Activated T-cell treated with anti-CD3 and anti-CD28 coated beads, Interleukin-2, amount 50 U/mL, for 72 hours (primary cell): ENCODE measurements at regions not wholly inside any gene's neighbourhood (a gene's known extent, or its start where the extent isn't known, plus 50 kb on each side); places are given as distances from the start of the nearest gene placed in this dataset.

Source experiments
- ATAC-seq, 2 donors: fragments of 150-1000 bp; cut with Tn5 transposase; replicated peaks in 1 of 2; 2 replicates each; pipeline ENCODE4 v1.10.0; 2021; ENCODE audit warnings: moderate library complexity in 2 of 2, mild to moderate bottlenecking in 1 of 2
- DNase-seq, 2 donors: peaks; one replicate each; pipeline ENCODE4 v3.0.0; 2021 to 2022; ENCODE audit warnings: mixed read lengths in 1 of 2
- H3K27ac Mint-ChIP-seq: one replicate; pipeline ENCODE4 v1.8.0; 2022; ENCODE audit warnings: mild to moderate bottlenecking, moderate library complexity, mixed read lengths
- H3K27me3 Mint-ChIP-seq: one replicate; pipeline ENCODE4 v1.8.0; 2022; ENCODE audit warnings: low read depth, mixed read lengths
- H3K36me3 Mint-ChIP-seq, 2 donors: one replicate each; pipeline ENCODE4 v1.8.0; 2022; ENCODE audit warnings: mixed read lengths in 2 of 2, mild to moderate bottlenecking in 1 of 2; ENCODE audit not compliant: insufficient read depth in 2 of 2
- H3K4me1 Mint-ChIP-seq: one replicate; pipeline ENCODE4 v1.8.0; 2022; ENCODE audit warnings: low read depth, mixed read lengths
- H3K4me3 Mint-ChIP-seq, 2 donors: one replicate each; pipeline ENCODE4 v1.8.0; 2022; ENCODE audit warnings: mild to moderate bottlenecking in 2 of 2, mixed read lengths in 2 of 2, moderate library complexity in 2 of 2
- H3K9me3 Mint-ChIP-seq, 2 donors: one replicate each; pipeline ENCODE4 v1.8.0; 2022; ENCODE audit warnings: mixed read lengths in 2 of 2

GRCh38 chr18:38427234-38427633, 861.6 kb upstream of the CELF4 start:
- DNase-seq, result no peak
- H3K36me3 Mint-ChIP-seq, result no peaks in the 10 kb centered on the region
- no peak overlapping the region for H3K4me3 Mint-ChIP-seq

GRCh38 chr18:38421872-38422615, 856.4 kb upstream of the CELF4 start:
- H3K9me3 Mint-ChIP-seq, result peaks cover 0 to 6% of the 10 kb centered on the region in 2 donors
- no peak for DNase-seq
- no peaks in the 10 kb centered on the region for H3K27me3 Mint-ChIP-seq

More at GRCh38 chr18:38427234-38427633, 861.6 kb upstream of the CELF4 start:
- no peaks in the 10 kb centered on the region for H3K27me3 Mint-ChIP-seq
- no peaks in the 10 kb centered on the region for H3K9me3 Mint-ChIP-seq
- no peaks in the 10 kb centered on the region for H3K4me1 Mint-ChIP-seq
- H3K27ac Mint-ChIP-seq, result no peak overlapping the region
- no peak for ATAC-seq

GRCh38 chr18:38421021-38421420, 855.4 kb upstream of the CELF4 start:
- DNase-seq, result no peak
- peaks cover 0 to 6% of the 10 kb centered on the region in 2 donors for H3K9me3 Mint-ChIP-seq
- no peak for ATAC-seq
- H3K27me3 Mint-ChIP-seq, result no peaks in the 10 kb centered on the region
- no peak overlapping the region for H3K27ac Mint-ChIP-seq
- no peak overlapping the region for H3K4me3 Mint-ChIP-seq
- H3K4me1 Mint-ChIP-seq, result no peaks in the 10 kb centered on the region
- no peaks in the 10 kb centered on the region for H3K36me3 Mint-ChIP-seq

More at GRCh38 chr18:38421872-38422615, 856.4 kb upstream of the CELF4 start:
- ATAC-seq, result no peak
- Mint-ChIP-seq H3K4me3 (no peak overlapping the region), H3K36me3 (no peaks in the 10 kb centered on the region), H3K4me1 (no peaks in the 10 kb centered on the region), H3K27ac (no peak overlapping the region)

- ATAC-seq (no peak), DNase-seq (no peak)
- Mint-ChIP-seq H3K27me3 (no peaks in the 10 kb centered on the region), H3K4me1 (no peaks in the 10 kb centered on the region), H3K9me3 (peaks cover 0 to 6% of the 10 kb centered on the region in 2 donors), H3K27ac (no peak overlapping the region), H3K4me3 (no peak overlapping the region), H3K36me3 (no peaks in the 10 kb centered on the region)
Measured at GRCh38 chr18:38420611-38421010, 855.0 kb upstream of the CELF4 start.

- H3K4me1 Mint-ChIP-seq, result no peaks in the 10 kb centered on the region
- H3K4me3 Mint-ChIP-seq, result no peak overlapping the region
- H3K9me3 Mint-ChIP-seq, result peaks cover 0 to 6% of the 10 kb centered on the region in 2 donors
- H3K36me3 Mint-ChIP-seq, result no peaks in the 10 kb centered on the region
- H3K27me3 Mint-ChIP-seq, result no peaks in the 10 kb centered on the region
- H3K27ac Mint-ChIP-seq, result no peak overlapping the region
- no peak for ATAC-seq
- no peak for DNase-seq
Measured at GRCh38 chr18:38415811-38416210, 850.2 kb upstream of the CELF4 start.

- Mint-ChIP-seq H3K27me3 (no peaks in the 10 kb centered on the region), H3K4me3 (no peak overlapping the region), H3K4me1 (no peaks in the 10 kb centered on the region), H3K9me3 (peaks cover 0 to 6% of the 10 kb centered on the region in 2 donors), H3K27ac (no peak overlapping the region), H3K36me3 (no peaks in the 10 kb centered on the region)
- DNase-seq, result no peak
- no peak for ATAC-seq
Measured at GRCh38 chr18:38413193-38413592, 847.6 kb upstream of the CELF4 start.

GRCh38 chr18:38406607-38407006, 841.0 kb upstream of the CELF4 start:
- no peak overlapping the region for H3K27ac Mint-ChIP-seq
- ATAC-seq (no peak), DNase-seq (no peak)
- H3K27me3 Mint-ChIP-seq, result no peaks in the 10 kb centered on the region
- no peaks in the 10 kb centered on the region for H3K36me3 Mint-ChIP-seq
- no peak overlapping the region for H3K4me3 Mint-ChIP-seq
- no peaks in the 10 kb centered on the region for H3K4me1 Mint-ChIP-seq
- peaks cover 0 to 7% of the 10 kb centered on the region in 2 donors for H3K9me3 Mint-ChIP-seq

GRCh38 chr18:38402509-38402908, 836.9 kb upstream of the CELF4 start:
- Mint-ChIP-seq H3K4me3 (no peak overlapping the region), H3K9me3 (peaks cover 0 to 3% of the 10 kb centered on the region in 2 donors), H3K27ac (no peak overlapping the region), H3K36me3 (no peaks in the 10 kb centered on the region), H3K4me1 (no peaks in the 10 kb centered on the region), H3K27me3 (no peaks in the 10 kb centered on the region)
- DNase-seq (no peak), ATAC-seq (no peak)

GRCh38 chr18:38397094-38397493, 831.5 kb upstream of the CELF4 start:
- Mint-ChIP-seq H3K4me3 (no peak overlapping the region), H3K27ac (no peak overlapping the region), H3K9me3 (peaks cover 0 to 3% of the 10 kb centered on the region in 2 donors), H3K4me1 (no peaks in the 10 kb centered on the region), H3K36me3 (no peaks in the 10 kb centered on the region), H3K27me3 (no peaks in the 10 kb centered on the region)
- DNase-seq (no peak), ATAC-seq (no peak)

GRCh38 chr18:38386146-38386545, 820.5 kb upstream of the CELF4 start:
- Mint-ChIP-seq H3K4me3 (no peak overlapping the region), H3K27me3 (no peaks in the 10 kb centered on the region), H3K36me3 (no peaks in the 10 kb centered on the region), H3K27ac (no peak overlapping the region), H3K4me1 (no peaks in the 10 kb centered on the region), H3K9me3 (peaks cover 0 to 3% of the 10 kb centered on the region in 2 donors)
- DNase-seq, result no peak
- no peak for ATAC-seq

GRCh38 chr18:38369772-38370690, 804.4 kb upstream of the CELF4 start:
- Mint-ChIP-seq H3K27me3 (no peaks in the 10 kb centered on the region), H3K4me1 (peaks cover 11% of the 10 kb centered on the region), H3K27ac (no peak overlapping the region), H3K9me3 (peaks cover 0 to 9% of the 10 kb centered on the region in 2 donors), H3K4me3 (peak overlapping the region; percentile 8 to 30), H3K36me3 (peaks cover 0 to 1% of the 10 kb centered on the region in 2 donors)
- ATAC-seq (no peak), DNase-seq (no peak)

- ATAC-seq, result no peak
- Mint-ChIP-seq H3K4me3 (no peak overlapping the region), H3K9me3 (peaks cover 0 to 6% of the 10 kb centered on the region in 2 donors), H3K4me1 (peaks cover 11% of the 10 kb centered on the region), H3K27ac (no peak overlapping the region), H3K36me3 (peaks cover 0 to 1% of the 10 kb centered on the region in 2 donors), H3K27me3 (no peaks in the 10 kb centered on the region)
- DNase-seq, result no peak
Measured at GRCh38 chr18:38368886-38369285, 803.3 kb upstream of the CELF4 start.

GRCh38 chr18:38368246-38368645, 802.6 kb upstream of the CELF4 start:
- Mint-ChIP-seq H3K27ac (no peak overlapping the region), H3K27me3 (no peaks in the 10 kb centered on the region), H3K4me1 (peaks cover 11% of the 10 kb centered on the region), H3K4me3 (no peak overlapping the region), H3K9me3 (peaks cover 0 to 5% of the 10 kb centered on the region in 2 donors), H3K36me3 (peaks cover 0 to 1% of the 10 kb centered on the region in 2 donors)
- ATAC-seq, result no peak
- no peak for DNase-seq
